Large intestine (tissue), 3 donors: ENCODE measurements at regions not wholly inside any gene's neighbourhood (a gene's known extent, or its start where the extent isn't known, plus 50 kb on each side); places are given as distances from the start of the nearest gene placed in this dataset.

Source experiments
- DNase-seq, 2 donors: peaks; one replicate each; pipeline versions ENCODE4 v3.0.0 to v3.0.0-alpha.2; 2013
- H3K27ac ChIP-seq: one replicate; pipeline ENCODE4 v1.5.1; 2013; ENCODE audit warnings: low read length
- H3K27me3 ChIP-seq: 2 replicates; pipeline ENCODE4 v1.6.1; 2013; ENCODE audit warnings: low read length; ENCODE audit not compliant: control insufficient read depth, insufficient read depth
- H3K36me3 ChIP-seq: 2 replicates; pipeline ENCODE4 v1.6.1; 2013; ENCODE audit warnings: low read length; ENCODE audit not compliant: control insufficient read depth, insufficient read depth
- H3K4me1 ChIP-seq: one replicate; pipeline ENCODE4 v1.6.1; 2013; ENCODE audit warnings: low read length; ENCODE audit not compliant: control insufficient read depth, insufficient read depth
- H3K4me3 ChIP-seq: one replicate; pipeline ENCODE4 v1.5.1; 2013; ENCODE audit warnings: low read length
- H3K9me3 ChIP-seq: one replicate; pipeline ENCODE4 v1.6.1; 2013; ENCODE audit warnings: mild to moderate bottlenecking, low read depth, low read length, moderate library complexity; ENCODE audit not compliant: control insufficient read depth
- WGBS: methylation state at CpG from one replicate; pipeline ENCODE4 v1.1.5; 2013; ENCODE audit warnings: low lambda C conversion rate; ENCODE audit not compliant: insufficient coverage; 5-methylcytosine and 5-hydroxymethylcytosine counted together

DNA sequence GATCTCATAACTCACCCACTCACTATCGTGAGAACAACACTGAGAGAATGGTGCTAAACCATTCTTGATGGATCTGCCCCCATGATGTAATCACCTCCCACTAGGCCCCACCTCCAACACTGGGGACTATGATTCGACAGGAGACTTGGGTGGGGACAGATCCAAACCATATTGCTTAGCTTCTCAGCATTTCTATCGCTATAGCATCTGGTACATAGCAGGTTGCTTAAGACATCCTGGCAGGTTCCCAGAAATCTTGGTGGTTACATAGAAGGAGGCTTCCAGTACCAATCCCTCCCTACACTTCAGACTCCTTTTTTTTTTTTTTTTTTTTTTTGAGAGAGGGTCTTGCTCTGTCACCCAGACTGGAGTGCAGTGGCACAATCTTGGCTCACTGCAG, 487.8 kb downstream of the EDEM1 start:
- WGBS: no CpG with 5 or more reads among the region's 3 CpGs
- Histone ChIP-seq H3K27ac (no peak overlapping the region), H3K9me3 (no peaks in the 10 kb centered on the region), H3K4me3 (no peak overlapping the region), H3K4me1 (no peaks in the 10 kb centered on the region), H3K36me3 (no peaks in the 10 kb centered on the region), H3K27me3 (no peaks in the 10 kb centered on the region)
- DNase-seq: no peak

DNA sequence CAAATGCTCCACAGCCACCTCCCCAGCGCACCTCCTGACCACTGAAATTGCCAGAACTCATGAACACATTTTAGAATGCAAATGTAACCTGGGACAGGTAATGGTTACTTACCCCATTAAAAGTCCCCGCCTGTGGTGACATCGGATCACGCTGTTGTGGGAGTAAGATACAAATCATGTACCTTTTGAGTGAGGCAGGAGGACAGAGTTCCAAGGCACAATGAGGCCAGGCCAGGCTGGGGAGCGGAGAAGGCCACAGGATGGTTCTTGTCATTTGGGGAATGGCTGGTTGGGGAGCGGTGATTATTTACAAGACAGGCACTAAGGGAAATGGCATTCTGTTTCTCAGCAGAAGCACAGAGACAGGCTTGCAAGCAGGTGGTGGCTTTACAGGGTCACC, 490.0 kb downstream of the EDEM1 start:
- Histone ChIP-seq H3K27me3 (no peaks in the 10 kb centered on the region), H3K36me3 (no peaks in the 10 kb centered on the region), H3K27ac (no peak overlapping the region), H3K9me3 (no peaks in the 10 kb centered on the region), H3K4me3 (no peak overlapping the region), H3K4me1 (no peaks in the 10 kb centered on the region)
- no CpG with 5 or more reads among the region's 6 CpGs for WGBS
- no peak for DNase-seq

DNA sequence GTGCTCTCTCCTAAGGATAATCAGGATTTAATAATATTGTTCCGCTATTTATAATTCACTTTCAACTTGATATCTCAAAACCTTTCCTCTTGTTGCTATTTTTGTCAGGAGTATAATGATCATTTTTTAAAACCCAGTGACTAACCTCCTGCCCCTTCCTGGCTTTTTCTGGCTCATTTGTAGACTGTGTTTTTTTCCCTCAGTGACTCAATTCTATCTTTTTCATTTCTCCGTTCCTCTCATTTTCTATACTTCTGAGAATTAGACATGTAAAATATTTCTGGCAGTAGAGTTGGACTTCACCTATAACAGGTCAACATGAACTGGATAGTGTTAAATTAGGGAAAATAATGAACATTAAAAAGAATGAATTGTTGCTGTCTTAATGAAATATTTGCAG, 490.7 kb downstream of the EDEM1 start:
- no peak for DNase-seq
- 100% methylated on average over 1 of the region's 2 CpGs for WGBS

DNA sequence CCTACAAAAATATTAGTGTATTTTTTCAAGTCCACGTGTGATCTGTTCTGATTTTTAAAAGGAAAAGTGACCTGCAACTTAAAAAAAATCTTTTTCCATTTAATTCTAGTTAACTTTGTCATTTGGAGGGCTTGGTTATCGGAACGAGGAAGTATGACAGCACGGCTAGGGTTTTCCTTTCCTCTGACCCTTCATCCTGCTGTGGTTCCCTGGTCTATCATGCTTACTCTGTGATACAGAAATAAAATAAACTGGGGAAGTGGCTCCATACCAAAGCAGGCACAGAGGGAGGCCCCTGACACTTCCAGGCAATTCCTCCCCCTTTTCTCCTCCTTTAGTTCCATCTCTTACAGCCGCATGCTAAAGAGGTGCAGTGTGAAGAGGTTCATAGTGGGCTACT, 491.3 kb downstream of the EDEM1 start:
- no peaks in the 10 kb centered on the region for H3K4me1 ChIP-seq
- no peaks in the 10 kb centered on the region for H3K27me3 ChIP-seq
- DNase-seq: no peak
- no peaks in the 10 kb centered on the region for H3K36me3 ChIP-seq
- WGBS: 71% methylated on average over 1 of the region's 5 CpGs
- H3K9me3 ChIP-seq: no peaks in the 10 kb centered on the region
- H3K27ac ChIP-seq: no peak overlapping the region
- H3K4me3 ChIP-seq: no peak overlapping the region

More for the DNA sequence above, 490.7 kb downstream of the EDEM1 start:
- H3K4me3 ChIP-seq: no peak overlapping the region
- H3K4me1 ChIP-seq: no peaks in the 10 kb centered on the region
- H3K27me3 ChIP-seq: no peaks in the 10 kb centered on the region
- no peak overlapping the region for H3K27ac ChIP-seq
- no peaks in the 10 kb centered on the region for H3K36me3 ChIP-seq
- no peaks in the 10 kb centered on the region for H3K9me3 ChIP-seq

DNA sequence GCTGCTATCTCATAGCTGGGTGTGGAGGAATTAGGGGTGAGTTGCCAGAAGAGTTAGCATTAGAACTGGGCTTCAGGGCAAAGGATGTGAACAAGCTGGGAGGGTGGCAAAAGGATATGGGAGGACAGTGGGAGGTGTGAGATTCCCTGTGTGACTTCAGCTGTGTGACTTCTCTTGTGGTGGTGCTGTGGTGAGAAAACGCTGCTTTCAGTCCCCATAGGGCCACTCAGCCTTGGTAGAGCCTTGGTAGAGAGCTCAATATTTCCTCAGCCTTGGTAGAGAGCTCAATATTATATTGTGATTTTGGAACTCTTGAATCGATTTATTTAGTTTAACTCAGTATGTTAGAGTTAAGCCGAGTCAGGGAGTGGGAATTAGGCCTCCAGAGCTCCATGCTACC, 499.7 kb downstream of the EDEM1 start:
- WGBS: no CpG with 5 or more reads among the region's 3 CpGs
- H3K27ac ChIP-seq: no peak overlapping the region
- no peaks in the 10 kb centered on the region for H3K9me3 ChIP-seq
- H3K4me1 ChIP-seq: no peaks in the 10 kb centered on the region
- no peak for DNase-seq
- H3K36me3 ChIP-seq: no peaks in the 10 kb centered on the region
- H3K4me3 ChIP-seq: no peak overlapping the region
- H3K27me3 ChIP-seq: no peaks in the 10 kb centered on the region

DNA sequence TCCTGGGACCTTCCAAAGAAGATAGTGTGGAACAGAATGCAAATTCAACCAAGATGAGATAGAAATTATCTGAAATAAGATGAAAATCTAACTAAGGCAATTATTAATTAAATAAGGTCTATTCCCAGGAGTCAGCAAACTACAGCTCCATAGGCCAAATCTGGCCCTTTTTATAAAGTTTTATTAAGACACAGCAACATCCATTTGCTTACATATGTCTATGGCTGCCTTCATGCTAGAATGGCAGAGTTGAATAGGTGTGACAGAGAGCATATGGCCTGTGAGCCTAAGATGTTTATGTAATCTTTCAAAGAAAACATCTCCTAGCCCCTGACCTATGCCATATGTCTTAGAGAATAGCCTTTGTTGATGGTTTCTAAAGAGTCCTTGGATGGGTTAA, 503.0 kb downstream of the EDEM1 start:
- Histone ChIP-seq H3K9me3 (no peaks in the 10 kb centered on the region), H3K27ac (no peak overlapping the region), H3K36me3 (no peaks in the 10 kb centered on the region), H3K27me3 (no peaks in the 10 kb centered on the region), H3K4me3 (no peak overlapping the region), H3K4me1 (no peaks in the 10 kb centered on the region)
- DNase-seq: no peak

DNA sequence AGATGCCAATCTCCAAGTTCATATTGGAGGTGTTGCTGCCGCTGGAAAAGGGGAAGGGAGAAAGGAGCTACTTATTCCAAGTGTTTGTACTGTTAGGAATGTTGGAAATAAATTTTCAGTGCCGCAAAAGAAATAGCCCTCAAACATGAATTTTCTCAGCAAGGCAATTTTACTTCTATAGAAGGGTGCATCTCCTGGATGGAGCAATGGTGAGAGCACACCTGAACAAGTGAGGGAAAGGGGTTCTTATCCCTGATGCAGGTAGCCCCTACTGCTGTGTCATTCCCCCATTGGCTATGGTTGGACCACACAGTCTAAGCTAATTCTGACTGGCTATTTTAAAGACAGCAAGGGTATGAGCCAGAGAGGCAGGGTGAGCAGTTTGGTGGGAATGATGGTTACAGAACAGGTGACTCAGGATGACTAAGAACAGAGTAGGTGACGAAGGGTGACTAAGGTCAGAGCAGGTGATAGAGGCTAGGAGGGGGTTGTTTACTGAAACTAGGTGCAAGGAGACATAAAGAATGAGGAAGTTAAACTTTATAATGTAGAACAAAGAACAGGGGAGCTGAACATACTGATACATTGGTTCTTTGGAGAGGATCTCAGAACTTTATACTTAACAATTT, 503.5 kb downstream of the EDEM1 start:
- H3K27me3 ChIP-seq: no peaks in the 10 kb centered on the region
- WGBS: 92% methylated on average over 2 of the region's 3 CpGs
- H3K27ac ChIP-seq: no peak overlapping the region
- H3K36me3 ChIP-seq: no peaks in the 10 kb centered on the region
- H3K9me3 ChIP-seq: no peaks in the 10 kb centered on the region
- H3K4me1 ChIP-seq: no peaks in the 10 kb centered on the region
- H3K4me3 ChIP-seq: no peak overlapping the region
- no peak for DNase-seq

DNA sequence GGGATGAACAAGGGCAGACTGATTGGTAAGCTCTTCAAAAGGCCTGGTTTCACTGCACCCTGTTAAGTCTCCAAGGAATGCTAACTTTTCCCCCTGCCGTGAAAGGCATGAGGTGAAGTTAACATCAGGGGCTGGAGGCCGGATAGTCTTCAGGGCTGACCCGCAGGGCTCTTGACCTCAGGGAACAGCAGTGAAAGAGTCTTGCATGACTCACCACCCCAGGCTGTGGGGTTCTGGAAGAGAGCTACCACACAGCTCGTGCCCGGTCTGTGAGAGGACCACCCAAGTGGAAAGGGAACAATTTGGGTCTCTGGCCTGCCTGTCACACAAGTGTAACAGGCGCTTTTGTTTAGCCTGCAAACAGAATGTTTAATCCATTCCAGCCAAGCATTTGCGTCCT, 504.9 kb downstream of the EDEM1 start:
- no peak overlapping the region for H3K4me3 ChIP-seq
- H3K27me3 ChIP-seq: no peaks in the 10 kb centered on the region
- no peaks in the 10 kb centered on the region for H3K9me3 ChIP-seq
- WGBS: 80% methylated on average over 1 of the region's 7 CpGs
- no peak overlapping the region for H3K27ac ChIP-seq
- DNase-seq: no peak
- no peaks in the 10 kb centered on the region for H3K36me3 ChIP-seq
- no peaks in the 10 kb centered on the region for H3K4me1 ChIP-seq

DNA sequence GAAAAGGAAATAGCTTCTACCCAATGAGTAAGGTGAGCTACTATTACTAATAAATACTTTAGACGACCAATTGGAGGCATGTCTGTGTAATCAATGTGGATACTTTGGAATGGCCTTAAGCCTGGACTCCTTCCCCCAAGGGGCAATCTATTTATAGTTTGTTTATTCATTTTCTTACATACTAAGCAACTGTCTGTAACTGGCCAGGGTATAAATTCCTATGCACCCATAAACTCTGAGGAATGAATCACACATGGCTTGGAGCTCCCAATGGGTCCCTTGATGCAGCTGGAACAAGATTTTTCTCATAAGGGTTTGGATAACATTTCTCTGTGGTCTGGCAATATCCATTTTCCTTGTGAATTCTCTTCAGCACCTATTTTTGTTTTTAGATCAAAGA, 506.8 kb downstream of the EDEM1 start:
- no CpG with 5 or more reads among the region's 1 CpG for WGBS

DNA sequence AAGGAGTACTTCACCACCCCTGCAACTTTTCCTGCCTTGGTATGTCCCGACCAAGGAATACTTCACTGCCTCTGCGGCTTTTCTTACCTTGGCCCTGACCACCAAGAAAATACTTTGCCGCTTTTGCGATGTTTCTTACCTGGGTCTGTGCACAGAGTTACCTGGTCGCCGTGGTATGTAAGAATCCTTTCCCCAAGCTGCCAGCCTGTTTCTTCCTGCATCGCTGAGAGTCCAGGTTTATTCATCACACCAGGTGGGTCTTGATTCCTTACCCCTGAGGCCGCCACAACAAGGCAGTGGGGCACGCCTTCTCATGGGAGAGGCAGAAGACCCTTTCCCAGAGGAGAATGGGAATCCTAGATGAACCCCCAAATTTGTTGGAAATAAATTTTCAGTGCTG, 511.3 kb downstream of the EDEM1 start:
- Histone ChIP-seq H3K27ac (no peak overlapping the region), H3K4me1 (no peaks in the 10 kb centered on the region), H3K36me3 (no peaks in the 10 kb centered on the region), H3K4me3 (no peak overlapping the region), H3K9me3 (no peaks in the 10 kb centered on the region), H3K27me3 (no peaks in the 10 kb centered on the region)
- 100% methylated on average over 1 of the region's 9 CpGs for WGBS
- DNase-seq: no peak

More for the DNA sequence above, 506.8 kb downstream of the EDEM1 start:
- DNase-seq: no peak
- H3K4me3 ChIP-seq: no peak overlapping the region
- H3K36me3 ChIP-seq: no peaks in the 10 kb centered on the region
- H3K4me1 ChIP-seq: no peaks in the 10 kb centered on the region
- no peak overlapping the region for H3K27ac ChIP-seq
- H3K27me3 ChIP-seq: no peaks in the 10 kb centered on the region
- H3K9me3 ChIP-seq: no peaks in the 10 kb centered on the region

DNA sequence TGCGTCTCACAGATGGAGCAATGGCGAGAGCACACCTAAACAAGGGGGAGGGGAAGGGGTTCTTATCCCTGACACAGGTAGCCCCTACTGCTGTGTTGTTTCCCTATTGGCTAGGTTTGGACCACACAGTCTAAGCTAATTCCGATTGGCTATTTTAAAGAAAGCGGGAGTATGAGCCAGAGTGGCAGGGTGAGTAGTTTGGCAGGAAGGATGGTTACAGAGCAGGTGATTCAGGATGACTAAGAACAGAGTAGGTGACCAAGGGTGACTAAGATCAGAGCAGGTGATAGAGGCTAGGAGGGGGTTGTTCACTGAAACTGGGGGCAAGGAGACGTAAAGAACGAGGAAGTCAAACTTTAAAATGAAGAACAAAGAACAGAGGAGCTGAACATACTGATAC, 511.8 kb downstream of the EDEM1 start:
- Histone ChIP-seq H3K27ac (no peak overlapping the region), H3K36me3 (no peaks in the 10 kb centered on the region), H3K9me3 (no peaks in the 10 kb centered on the region), H3K4me1 (no peaks in the 10 kb centered on the region), H3K4me3 (no peak overlapping the region), H3K27me3 (no peaks in the 10 kb centered on the region)
- WGBS: 89% methylated on average over 3 of the region's 6 CpGs
- no peak for DNase-seq
